ENCODE measurements at regions not wholly inside any gene's neighbourhood (a gene's known extent, or its start where the extent isn't known, plus 50 kb on each side); places are given as distances from the start of the nearest gene placed in this dataset.

DNA sequence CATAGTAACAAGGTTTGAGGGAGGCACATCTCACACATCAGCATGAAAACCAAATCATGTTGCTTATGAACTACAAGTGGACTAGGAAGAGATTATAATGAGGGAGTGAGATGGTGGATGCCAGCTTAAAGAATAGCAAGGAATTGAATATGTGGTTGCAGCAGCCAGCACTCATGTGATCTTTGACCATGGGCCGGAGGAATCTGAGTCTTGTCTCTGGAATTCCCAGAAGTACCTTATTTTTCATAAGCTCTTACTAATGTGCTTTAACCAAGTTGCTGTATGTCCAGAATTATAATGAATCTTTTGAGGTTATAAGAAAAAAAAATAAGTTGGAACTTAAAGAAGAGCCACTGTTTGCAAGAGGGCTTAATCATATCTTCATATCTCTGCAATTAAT lies 97.0 kb downstream of the DISP1 start:
- Mint-ChIP-seq H3K27ac (ENCODE audit: unreplicated experiment) (no peak overlapping the region), H3K9me3 (ENCODE audit: low read depth, unreplicated experiment) (no peaks in the 10 kb centered on the region), H3K27me3 (ENCODE audit: unreplicated experiment) (no peaks in the 10 kb centered on the region), H3K36me3 (ENCODE audit: insufficient read depth, unreplicated experiment) (no peaks in the 10 kb centered on the region), H3K4me1 (ENCODE audit: low read depth, unreplicated experiment) (no peaks in the 10 kb centered on the region), H3K4me3 (ENCODE audit: low read depth, unreplicated experiment) (no peak overlapping the region)
- TF ChIP-seq, protein P1, sequence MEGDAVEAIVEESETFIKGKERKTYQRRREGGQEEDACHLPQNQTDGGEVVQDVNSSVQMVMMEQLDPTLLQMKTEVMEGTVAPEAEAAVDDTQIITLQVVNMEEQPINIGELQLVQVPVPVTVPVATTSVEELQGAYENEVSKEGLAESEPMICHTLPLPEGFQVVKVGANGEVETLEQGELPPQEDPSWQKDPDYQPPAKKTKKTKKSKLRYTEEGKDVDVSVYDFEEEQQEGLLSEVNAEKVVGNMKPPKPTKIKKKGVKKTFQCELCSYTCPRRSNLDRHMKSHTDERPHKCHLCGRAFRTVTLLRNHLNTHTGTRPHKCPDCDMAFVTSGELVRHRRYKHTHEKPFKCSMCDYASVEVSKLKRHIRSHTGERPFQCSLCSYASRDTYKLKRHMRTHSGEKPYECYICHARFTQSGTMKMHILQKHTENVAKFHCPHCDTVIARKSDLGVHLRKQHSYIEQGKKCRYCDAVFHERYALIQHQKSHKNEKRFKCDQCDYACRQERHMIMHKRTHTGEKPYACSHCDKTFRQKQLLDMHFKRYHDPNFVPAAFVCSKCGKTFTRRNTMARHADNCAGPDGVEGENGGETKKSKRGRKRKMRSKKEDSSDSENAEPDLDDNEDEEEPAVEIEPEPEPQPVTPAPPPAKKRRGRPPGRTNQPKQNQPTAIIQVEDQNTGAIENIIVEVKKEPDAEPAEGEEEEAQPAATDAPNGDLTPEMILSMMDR (IDR thresholded peaks at IDR 0.05; ENCODE audit: unreplicated experiment): no peak
- CTCF ChIA-PET: no interaction called here
- BruUV-seq (replicated peaks): no TSS peak
- intact Hi-C loops (cut with micrococcal nuclease; ENCODE audit: unreplicated experiment): no loop called here
- DNase-seq: no peak

DNA sequence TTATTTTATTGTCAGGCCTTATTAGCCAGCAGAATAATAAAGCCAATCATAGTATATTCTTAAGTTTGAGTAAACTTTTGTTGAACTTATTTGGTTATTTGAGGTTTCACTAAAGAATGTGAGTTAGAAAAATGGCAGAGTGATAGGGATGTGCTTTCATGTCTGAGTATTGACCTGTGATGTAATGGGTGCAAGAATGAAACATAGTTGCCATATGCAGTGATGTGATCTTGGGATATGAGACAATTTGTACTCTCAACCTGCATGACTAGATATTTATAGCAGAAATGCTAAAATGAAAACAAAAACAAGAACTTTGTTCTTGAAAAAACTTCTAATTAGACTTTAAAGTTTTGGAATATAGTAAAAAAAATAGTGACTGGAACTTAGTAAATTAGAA lies 97.9 kb downstream of the DISP1 start:
- BruUV-seq (replicated peaks): no TSS peak
- TF ChIP-seq, protein P1 (IDR thresholded peaks at IDR 0.05; ENCODE audit: unreplicated experiment): no peak
- H3K4me1 Mint-ChIP-seq (ENCODE audit: low read depth, unreplicated experiment): no peaks in the 10 kb centered on the region
- H3K9me3 Mint-ChIP-seq (ENCODE audit: low read depth, unreplicated experiment): peaks cover 3% of the 10 kb centered on the region
- H3K36me3 Mint-ChIP-seq (ENCODE audit: insufficient read depth, unreplicated experiment): no peaks in the 10 kb centered on the region
- no peak for DNase-seq
- intact Hi-C loops (cut with micrococcal nuclease; ENCODE audit: unreplicated experiment): no loop called here
- H3K27me3 Mint-ChIP-seq (ENCODE audit: unreplicated experiment): no peaks in the 10 kb centered on the region
- no peak overlapping the region for H3K4me3 Mint-ChIP-seq (ENCODE audit: low read depth, unreplicated experiment)
- H3K27ac Mint-ChIP-seq (ENCODE audit: unreplicated experiment): no peak overlapping the region
- CTCF ChIA-PET: no interaction called here

DNA sequence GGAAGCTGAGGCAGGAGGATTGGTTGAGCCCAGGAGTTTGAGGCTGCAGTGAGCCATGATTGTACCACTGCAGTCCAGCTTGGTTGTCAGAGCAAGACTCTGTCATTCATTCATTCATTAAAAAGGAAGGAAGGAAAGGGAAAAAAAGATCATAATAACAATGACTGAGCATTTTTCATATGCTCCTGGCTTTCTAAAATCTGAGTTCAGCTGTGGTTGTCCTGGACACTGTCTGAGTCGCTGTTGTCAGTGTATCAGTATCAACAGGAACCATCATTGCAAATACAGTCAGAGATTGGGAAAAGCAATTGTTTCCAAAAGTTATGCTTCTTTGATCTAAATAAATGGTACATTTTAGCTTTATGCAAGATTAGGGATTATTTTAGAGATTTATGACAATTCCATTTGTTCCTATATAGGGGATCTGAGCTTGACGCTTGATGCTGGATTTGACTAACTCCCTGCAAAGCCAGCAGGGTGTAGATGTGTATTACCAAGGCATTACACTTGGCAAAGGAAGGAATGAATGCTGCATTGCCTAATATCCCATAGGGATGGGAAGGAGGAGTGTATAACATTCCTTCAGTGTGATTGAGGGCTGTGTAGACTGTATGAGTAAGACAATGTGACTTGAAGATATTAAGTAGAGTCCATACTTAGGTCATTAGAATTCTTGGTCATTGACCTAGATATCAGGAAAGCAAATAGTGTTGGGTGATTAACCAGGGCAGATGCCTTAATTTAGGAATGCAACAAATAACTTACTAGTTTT lies 100.2 kb downstream of the DISP1 start:
- no peaks in the 10 kb centered on the region for H3K27me3 Mint-ChIP-seq (ENCODE audit: unreplicated experiment)

DNA sequence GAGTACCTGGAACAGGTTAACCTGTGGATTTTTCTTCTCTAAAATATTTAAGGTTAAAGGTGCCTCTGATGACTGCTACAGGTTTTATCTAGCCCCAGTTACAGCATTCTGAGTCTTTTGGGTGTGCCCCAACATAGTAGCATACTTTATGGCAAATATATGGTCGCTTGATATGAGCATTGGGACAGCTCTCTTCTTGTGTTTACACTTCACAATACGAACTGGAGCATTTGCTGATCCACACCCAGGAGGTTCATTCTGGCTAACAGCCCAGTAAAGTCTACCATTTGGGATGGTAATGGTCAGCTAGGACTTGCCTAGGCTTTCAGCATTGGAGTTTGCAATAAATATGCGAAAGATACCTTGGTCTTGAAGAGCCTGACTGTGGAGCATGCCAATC lies 101.3 kb downstream of the DISP1 start:
- BruUV-seq (replicated peaks): no TSS peak
- CTCF ChIA-PET: no interaction called here
- Mint-ChIP-seq H3K27me3 (ENCODE audit: unreplicated experiment) (no peaks in the 10 kb centered on the region), H3K4me1 (ENCODE audit: low read depth, unreplicated experiment) (no peaks in the 10 kb centered on the region), H3K4me3 (ENCODE audit: low read depth, unreplicated experiment) (no peak overlapping the region), H3K27ac (ENCODE audit: unreplicated experiment) (no peak overlapping the region), H3K36me3 (ENCODE audit: insufficient read depth, unreplicated experiment) (no peaks in the 10 kb centered on the region), H3K9me3 (ENCODE audit: low read depth, unreplicated experiment) (peaks cover 3% of the 10 kb centered on the region)
- intact Hi-C loops (cut with micrococcal nuclease; ENCODE audit: unreplicated experiment): no loop called here
- DNase-seq: no peak
- TF ChIP-seq, protein P1 (IDR thresholded peaks at IDR 0.05; ENCODE audit: unreplicated experiment): no peak

More for the DNA sequence above, 100.2 kb downstream of the DISP1 start:
- CTCF ChIA-PET: no interaction called here
- intact Hi-C loops (cut with micrococcal nuclease; ENCODE audit: unreplicated experiment): no loop called here
- Mint-ChIP-seq H3K4me3 (ENCODE audit: low read depth, unreplicated experiment) (no peak overlapping the region), H3K9me3 (ENCODE audit: low read depth, unreplicated experiment) (peaks cover 3% of the 10 kb centered on the region), H3K27ac (ENCODE audit: unreplicated experiment) (no peak overlapping the region), H3K36me3 (ENCODE audit: insufficient read depth, unreplicated experiment) (no peaks in the 10 kb centered on the region), H3K4me1 (ENCODE audit: low read depth, unreplicated experiment) (no peaks in the 10 kb centered on the region)
- no TSS peak for BruUV-seq (replicated peaks)
- no peak for DNase-seq
- TF ChIP-seq, protein P1 (IDR thresholded peaks at IDR 0.05; ENCODE audit: unreplicated experiment): no peak
